ENCODE measurements at regions not wholly inside any gene's neighbourhood (a gene's known extent, or its start where the extent isn't known, plus 50 kb on each side); places are given as distances from the start of the nearest gene placed in this dataset.

- no peak for DNase-seq
These were observed 1325.4 kb upstream of the ZEB2 start for GRCh38 chr2:145845207-145845894.

GRCh38 chr2:145841973-145842372 is 1322.1 kb upstream of the ZEB2 start:
- no peak for DNase-seq

DNA sequence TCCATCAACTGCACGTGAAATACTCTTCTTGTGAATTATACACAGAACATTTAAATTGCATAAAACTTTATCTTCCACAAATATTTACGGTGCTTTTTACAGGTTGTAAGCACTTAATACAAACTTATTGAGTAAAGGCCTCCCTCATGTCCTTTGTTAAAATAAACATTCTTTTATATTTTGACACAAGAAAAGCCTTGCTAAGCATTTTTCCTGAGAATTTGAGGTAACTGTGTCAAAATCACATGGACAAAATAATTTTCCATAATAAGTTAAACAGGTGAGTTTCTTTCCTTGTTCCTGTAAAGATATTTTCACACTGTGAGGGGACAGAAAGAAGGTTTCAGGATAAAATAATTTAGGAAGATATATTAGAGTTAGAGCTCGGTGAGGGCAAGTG is 1317.1 kb upstream of the ZEB2 start:
- no peak for DNase-seq

GRCh38 chr2:145835665-145836064 is 1315.7 kb upstream of the ZEB2 start:
- DNase-seq: no peak

- no peak for DNase-seq
These were observed 1312.8 kb upstream of the ZEB2 start for GRCh38 chr2:145832681-145833080.

DNA sequence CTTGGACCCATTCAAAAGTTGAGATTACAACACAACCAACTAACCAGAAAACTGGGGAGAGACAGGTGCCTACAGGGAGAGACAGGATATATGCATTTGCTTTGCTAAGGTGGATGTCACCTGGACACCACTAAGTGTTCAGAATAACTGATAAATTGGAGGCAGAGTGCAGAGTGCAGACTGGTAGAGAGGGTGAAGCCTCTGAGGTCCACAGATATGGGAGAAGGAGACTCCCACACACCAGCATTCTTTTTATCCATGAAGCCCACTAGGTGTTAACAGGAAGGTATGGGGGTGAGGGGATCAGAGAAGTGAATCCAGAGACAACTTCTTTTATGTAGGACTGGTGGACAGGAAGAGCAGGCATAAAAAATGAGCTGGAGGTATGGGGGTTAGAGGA is 1310.0 kb upstream of the ZEB2 start:
- DNase-seq: no peak

DNA sequence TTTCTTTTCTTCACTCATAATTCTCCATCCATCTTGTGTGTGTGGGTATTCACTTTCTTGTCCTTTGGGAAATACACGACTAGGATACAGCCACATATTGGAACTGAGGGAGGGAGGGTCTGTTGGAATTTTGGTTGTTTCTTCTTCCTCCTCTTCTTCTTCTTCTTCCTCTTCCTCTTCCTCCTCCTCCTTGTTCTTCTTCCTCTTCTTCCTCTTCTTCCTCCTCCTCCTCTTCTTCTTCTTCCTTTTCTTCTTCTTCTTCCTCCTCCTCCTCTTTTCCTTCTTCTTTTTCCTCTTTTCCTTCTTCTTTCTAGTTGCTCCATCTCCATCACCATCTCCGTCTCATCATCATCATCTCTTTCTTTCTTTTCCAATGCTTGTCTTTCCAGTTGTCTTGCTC is 1307.3 kb upstream of the ZEB2 start:
- DNase-seq: no peak

DNA sequence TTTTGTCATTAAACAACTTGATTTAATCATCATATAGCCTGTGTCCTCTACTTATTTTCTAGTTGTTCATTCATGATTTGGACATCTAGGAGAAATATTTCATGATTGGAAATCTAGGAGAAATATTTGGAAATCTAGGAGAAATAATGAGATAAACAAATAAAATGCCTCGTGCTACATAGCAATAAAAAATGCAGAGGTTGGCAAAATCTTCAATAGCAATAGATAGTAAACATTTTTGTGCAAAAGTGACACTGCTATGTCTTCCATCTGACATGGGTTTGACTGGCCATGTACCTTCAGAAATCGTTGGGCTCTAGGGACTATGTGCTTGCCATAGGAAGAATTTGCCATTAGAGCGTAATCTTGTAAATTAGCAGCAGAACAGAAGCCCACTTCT is 1304.5 kb upstream of the ZEB2 start:
- no peak for DNase-seq

GRCh38 chr2:145822892-145823534 is 1303.1 kb upstream of the ZEB2 start:
- DNase-seq: no peak

DNA sequence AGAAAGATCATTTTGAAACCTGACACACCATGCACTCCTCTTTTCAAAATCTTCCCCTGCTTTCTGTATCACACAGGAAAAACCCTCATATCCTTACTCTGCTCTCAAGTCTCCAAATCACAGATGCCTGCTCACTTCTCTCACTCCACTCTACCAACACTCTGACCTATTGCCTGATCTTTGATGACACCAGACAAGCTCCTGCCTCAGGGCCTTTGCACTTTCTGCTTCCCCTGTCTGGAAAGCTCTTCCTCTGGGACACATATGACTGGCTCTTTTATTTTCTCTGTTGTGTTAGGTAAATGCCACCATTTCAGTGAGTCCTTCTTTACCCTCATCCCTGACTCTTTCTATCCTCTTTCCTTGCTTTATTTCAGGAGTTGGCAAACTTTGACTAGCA is 1300.7 kb upstream of the ZEB2 start:
- DNase-seq: no peak

- DNase-seq: no peak
These were observed 1299.1 kb upstream of the ZEB2 start for GRCh38 chr2:145818890-145819504.

DNA sequence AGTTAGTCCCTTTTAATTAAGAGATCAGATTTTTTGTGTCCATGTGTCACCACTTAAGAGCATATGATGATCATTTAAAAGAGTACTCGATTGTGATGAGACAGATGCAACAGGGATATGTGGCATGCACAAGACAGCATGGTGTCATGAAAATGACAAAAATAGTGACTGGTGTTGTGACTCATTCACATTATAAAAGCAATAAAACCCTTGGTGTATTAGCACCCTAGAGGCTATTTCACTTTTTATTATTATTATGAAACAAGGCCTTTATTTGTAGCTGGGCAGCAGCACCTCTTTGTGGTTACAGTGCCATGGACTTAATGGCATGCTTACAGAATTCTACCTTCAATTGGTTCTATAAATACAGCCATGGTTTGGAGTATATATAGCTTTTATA is 1296.0 kb upstream of the ZEB2 start:
- DNase-seq: no peak

GRCh38 chr2:145813481-145813880 is 1293.6 kb upstream of the ZEB2 start:
- no peak for DNase-seq

DNA sequence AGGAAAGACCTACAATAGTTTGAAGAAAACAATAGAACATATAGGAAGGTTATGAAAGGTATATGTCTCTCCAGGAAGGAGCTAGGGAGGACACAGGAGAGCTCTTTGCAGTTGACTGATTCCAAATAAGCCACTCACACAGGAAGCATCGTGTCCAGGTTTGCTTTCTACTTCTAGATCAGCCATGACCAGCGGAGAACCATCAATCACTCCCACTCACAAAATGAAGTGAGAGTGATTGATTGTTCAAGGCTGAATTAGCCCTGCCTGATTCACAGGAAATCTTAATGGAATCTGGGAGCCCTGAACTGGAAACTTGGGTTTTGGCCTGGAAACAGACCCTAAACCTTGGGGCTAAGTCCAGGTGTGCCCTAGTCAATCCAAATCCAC is 1292.2 kb upstream of the ZEB2 start:
- no peak for DNase-seq

- DNase-seq: no peak
These were observed 1291.6 kb upstream of the ZEB2 start for GRCh38 chr2:145811276-145812164.

DNA sequence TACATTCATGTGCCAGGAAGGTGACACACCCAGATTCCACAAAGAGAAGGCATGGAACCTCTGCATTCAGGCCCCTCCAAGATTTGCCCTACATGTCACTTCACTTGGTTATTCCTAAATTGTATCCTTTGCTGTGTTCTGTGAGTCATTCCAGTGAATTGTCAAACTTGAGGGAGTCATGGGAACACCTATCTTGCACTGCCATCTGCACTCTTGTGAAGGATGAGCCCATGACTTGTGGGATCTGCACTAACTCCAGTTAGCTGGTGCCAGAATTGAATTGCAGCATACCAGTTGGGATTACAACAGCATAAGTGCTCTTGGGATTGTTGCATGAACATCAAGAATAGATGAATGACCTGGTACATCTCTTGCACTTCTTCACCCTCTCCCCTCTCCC is 1288.0 kb upstream of the ZEB2 start:
- no peak for DNase-seq

DNA sequence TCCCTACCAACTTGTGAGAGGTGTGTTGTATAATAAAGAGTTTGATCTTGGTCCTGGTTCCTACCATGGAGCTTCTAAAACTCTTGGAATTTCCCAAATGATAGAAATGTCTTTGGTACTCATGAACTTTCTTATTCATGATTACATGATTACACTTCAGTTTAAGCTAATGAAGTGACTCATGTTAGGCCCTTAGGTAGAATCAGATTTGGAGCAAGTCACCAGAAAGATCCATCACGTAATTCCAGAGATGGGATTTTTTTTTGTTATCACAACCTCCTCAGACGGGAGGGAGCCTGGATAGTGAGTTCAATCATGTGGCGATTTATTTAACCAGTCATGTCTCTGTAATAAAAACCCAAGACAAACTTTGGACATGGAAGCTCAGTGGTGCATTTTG is 1287.6 kb upstream of the ZEB2 start:
- DNase-seq: no peak

DNA sequence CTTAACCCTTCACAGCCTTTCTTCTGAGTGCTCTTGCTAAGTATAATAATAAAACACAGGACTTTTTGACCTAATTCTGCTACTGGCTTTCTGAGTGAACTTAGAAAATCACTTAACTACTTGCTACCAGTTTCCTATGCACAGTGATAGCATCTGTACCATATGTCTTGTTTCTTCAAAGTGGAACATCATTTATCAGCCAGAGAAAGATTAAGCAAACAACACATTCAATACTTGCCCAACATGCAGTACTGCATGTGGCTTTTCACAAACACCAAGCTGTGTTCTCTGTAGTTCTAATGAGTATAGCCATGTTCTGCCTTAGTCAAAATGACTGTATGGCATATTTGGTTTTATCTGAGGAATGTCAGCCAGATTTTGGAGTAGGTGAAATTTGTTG is 1286.6 kb upstream of the ZEB2 start:
- no peak for DNase-seq

DNA sequence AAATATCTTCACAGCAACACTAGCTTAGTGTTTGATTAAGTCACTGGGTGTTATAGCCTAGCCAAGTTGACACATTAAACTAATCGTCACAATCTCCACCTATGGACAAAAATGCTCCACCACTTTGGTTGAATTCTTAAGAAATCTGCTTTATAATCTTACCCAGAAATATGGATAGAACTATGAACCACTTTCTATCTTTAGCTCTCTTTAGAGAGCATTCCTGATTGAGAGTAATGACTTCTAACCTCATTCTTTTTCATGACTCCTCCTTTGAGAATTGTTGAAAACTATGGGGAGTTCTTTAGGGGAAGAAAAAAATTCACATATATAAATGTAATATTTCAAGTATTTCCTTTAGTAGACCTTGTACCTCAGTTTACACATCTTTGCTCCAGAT is 1282.2 kb upstream of the ZEB2 start:
- no peak for DNase-seq

GRCh38 chr2:145801210-145801609 is 1281.3 kb upstream of the ZEB2 start:
- no peak for DNase-seq

DNA sequence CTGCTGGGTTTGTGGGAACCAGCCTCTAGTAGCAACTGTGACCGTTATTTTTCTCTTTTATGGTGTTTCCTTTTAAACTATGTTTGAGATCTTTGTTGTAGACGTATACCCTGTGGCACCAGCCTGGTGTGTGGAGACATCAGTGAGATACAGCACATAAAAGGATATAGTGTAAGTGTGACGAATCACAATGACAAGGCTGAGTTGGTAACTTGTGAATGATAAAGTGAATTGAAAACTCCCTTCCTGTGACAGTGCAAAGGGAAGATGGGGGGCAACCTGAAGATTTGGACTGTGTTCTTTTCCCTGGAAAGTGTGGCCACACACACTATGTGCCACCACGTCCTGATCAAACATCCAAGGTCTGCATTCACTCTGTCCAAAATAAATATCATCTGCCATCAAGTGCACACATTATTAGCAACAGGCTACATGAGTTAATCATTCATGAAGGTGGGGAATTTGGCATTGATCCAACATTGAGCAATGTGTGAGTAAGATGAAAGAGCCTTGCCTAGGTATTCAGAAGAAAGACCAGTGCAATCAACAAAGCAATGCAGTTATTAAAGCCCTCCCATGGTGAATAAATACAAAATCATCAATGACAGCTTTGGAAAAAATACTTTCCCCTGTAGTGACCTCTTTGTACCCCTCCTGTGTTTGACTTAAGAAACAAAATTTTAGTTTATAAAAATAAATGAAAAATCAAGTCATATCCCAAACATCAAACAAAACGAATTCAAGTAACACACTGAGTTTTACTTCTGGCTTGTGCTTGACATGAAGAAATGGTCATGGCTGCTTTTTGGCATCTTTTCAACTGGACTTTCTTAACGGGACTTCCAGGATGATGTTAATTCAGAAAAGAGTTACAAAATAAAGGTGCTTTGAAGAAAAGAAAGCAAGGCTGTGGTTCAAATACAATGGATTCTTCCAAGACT is 1280.5 kb upstream of the ZEB2 start:
- no peak for DNase-seq

GRCh38 chr2:145799595-145800108 is 1279.7 kb upstream of the ZEB2 start:
- DNase-seq: no peak
